GM23248 (cell line): ENCODE measurements at regions not wholly inside any gene's neighbourhood (a gene's known extent, or its start where the extent isn't known, plus 50 kb on each side); places are given as distances from the start of the nearest gene placed in this dataset.

Experiments
- EZH2 ChIP-seq: fragments of 200-600 bp; sonication (generic); IDR thresholded peaks from 2 replicates; pipeline ENCODE4 v1.6.1; 2018; ENCODE audit warnings: antibody characterized with exemption, mild to moderate bottlenecking; ENCODE audit not compliant: insufficient read depth, poor library complexity, severe bottlenecking
- EZH2phosphoT487 ChIP-seq: fragments of 200-600 bp; sonication (generic); IDR thresholded peaks from 2 replicates; pipeline ENCODE4 v1.6.1; 2018; ENCODE audit warnings: antibody characterized with exemption, moderate library complexity, mild to moderate bottlenecking, low read depth; ENCODE audit not compliant: insufficient read depth

DNA sequence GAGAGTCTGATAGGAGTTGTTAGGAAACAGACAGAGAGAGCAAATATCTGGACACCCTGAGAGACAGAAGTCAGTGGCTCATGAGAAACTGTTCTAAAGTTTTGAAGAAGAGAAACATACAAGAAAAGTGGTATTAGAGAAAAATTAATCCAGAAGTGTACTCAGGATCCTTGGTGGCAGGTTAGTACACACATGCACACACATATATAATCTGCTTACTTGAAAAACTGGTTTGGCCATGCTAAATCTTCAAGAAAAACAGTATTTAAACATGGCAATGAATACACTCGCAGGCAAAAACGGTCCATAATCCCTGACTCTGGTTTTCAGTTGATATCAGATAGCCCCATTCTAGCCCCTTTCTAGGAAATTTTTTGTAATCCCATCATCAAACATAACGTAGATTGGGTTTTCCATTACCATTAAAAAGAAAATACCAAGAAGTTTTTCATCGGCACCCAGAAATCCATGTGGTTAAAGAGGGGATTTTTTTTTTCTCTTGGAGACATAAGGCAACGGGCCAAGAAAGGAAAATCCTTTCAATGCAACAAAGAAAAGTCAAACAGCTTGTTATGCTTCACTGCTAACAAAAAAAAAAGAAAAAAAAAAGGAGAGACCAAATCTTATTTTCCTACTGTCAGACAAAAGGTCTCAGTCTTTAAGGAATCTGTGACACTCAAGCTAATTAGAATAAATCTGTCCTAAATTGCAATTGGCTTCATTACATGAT, 178.0 kb upstream of the MIR17HG start:
- no peak for TF ChIP-seq EZH2
- no peak for TF ChIP-seq EZH2phosphoT487
